HG02571 (cell line): ENCODE measurements at regions not wholly inside any gene's neighbourhood (a gene's known extent, or its start where the extent isn't known, plus 50 kb on each side); places are given as distances from the start of the nearest gene placed in this dataset.

Experiments used
- ATAC-seq: cut with Tn5 transposase; IDR thresholded peaks from one replicate; pipeline ENCODE4 v1.9.1; 2021; ENCODE audit warnings: mild to moderate bottlenecking, moderate library complexity; ENCODE audit not compliant: unreplicated experiment

DNA sequence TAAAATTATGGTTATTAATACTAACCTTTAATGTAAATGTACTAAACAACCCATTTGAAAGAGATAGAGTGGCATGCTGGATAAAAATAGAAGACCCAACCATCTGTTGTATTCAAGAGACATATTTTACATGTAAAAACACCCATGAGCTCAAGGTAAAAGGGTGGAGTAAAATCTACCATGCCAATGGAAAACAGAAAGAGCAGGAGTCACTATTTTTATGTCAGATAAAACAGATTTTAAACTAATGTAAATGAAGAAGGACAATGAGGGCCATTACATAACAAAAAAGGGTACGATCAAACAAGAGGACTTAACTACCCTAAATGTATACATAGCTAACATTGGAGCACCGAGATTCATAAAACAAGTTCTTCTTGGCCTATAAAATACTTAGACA lies 66.3 kb downstream of the ITM2A start:
- ATAC-seq = no peak

DNA sequence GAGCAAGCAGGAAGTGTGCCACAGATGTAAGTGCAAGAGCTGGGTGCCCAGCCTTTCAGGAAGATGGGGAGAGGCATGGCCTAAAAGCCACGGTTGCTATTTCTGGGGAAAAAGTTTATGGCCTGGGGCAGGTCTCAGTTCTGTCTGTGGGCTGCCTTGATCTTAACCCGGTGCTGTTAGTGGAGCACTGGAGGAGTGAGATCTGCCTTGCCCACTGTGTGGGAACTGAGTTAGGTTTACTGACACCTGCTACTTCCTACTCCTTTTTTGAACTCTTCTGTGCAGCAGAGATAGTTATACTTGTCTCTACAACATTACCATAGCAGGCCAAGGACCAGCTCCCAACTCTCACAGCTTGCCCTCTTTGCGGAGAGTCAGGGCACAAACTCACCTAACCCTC lies 76.5 kb downstream of the ITM2A start:
- ATAC-seq = no peak

DNA sequence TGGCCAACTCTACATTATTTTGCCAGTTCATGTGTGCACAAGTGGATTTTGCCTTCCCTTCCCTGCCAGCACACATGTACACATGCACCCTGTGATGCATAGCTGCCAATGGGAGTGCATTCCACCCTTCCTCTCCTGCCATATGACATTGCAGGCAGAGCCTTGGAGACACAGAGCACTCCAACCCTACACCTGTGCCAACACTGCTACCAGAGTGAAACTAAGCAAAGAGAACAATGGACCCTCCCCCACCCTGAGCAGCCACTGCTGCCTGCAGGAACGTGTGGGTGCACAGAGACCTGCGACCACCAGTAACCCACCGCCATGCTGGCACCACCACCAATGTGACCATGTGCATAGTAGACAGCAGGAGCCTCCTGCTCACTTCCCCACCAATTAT lies 78.4 kb downstream of the ITM2A start:
- ATAC-seq = no peak

- no peak for ATAC-seq
Observed at GRCh38 chrX:79287724-79288123, 79.4 kb downstream of the ITM2A start.

DNA sequence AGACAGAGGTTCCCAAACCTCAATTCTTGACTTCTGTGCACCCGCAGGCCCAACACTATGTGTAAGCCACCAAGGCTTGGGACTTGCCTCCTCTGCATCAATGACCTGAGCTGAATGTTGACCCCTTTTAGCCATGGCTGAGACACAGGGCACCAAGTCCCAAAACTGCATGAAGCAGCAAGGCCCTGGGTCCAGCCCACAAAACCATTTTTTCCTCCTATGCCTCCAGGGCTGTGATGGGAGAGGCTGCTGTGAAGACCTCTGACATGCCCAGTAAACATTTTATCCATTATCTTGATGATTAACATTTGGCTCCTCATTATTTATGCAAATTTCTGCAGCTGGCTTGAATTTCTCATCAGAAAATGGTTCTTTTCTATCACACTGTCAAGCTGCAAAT lies 85.4 kb downstream of the ITM2A start:
- ATAC-seq = no peak

GRCh38 chrX:79270401-79270800 lies 96.7 kb downstream of the ITM2A start:
- ATAC-seq = peak; percentile 89

DNA sequence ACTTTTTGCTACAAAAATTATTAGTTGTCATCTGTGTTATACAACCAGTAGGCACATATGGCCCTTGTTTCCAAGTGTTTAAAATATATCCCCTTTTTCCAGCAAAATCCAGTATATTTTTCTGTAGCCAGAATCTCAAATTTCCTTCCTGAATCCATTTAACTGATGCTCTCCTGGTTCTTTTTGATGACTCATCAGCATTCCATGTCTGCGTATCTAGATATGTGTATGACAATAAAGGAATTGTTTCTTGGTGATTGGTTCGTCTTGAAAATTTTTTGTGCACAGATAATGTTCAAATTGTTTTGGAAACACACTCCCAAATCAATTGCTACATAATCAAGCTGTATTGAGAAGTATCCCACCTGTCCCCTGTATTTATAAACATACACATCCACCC lies 98.3 kb downstream of the ITM2A start:
- no peak for ATAC-seq

GRCh38 chrX:79266702-79267101 lies 100.4 kb downstream of the ITM2A start:
- ATAC-seq = no peak

GRCh38 chrX:79263550-79263949 lies 103.6 kb downstream of the ITM2A start:
- no peak for ATAC-seq

- ATAC-seq = peak; percentile 90
Observed at GRCh38 chrX:79259073-79259689, 108.0 kb downstream of the ITM2A start.

GRCh38 chrX:79243691-79244090 lies 99.2 kb downstream of the GPR174 start:
- ATAC-seq = no peak

GRCh38 chrX:79235899-79236298 lies 91.4 kb downstream of the GPR174 start:
- no peak for ATAC-seq

DNA sequence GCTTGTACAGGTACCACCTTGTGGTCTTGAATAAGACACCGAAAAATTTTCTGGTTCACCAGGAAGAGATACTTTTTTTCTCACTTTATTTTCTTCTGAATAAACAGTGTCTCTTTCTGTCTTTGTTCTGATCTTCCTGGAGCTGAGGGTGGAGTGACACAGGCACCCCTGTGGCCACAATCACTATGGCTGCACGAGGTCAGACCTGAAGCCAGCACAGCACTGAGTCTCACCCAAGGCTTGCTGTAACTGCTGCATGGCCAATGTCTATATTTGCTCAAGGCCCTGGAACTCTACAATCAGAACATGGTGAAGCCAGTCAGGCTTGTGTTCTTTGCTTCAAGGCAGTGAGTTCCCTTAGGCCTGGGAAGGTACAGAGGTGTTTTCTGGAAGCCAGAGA lies 87.2 kb downstream of the GPR174 start:
- no peak for ATAC-seq
